ENCODE measurements at regions not wholly inside any gene's neighbourhood (a gene's known extent, or its start where the extent isn't known, plus 50 kb on each side); places are given as distances from the start of the nearest gene placed in this dataset.

- peaks cover 71% of the 10 kb centered on the region for H3K9me3 ChIP-seq (replicated peaks)
- intact Hi-C loops (cut with micrococcal nuclease) = no loop called here
These were observed 711.2 kb downstream of the AMY1C start for GRCh38 chr1:104460880-104461279.

GRCh38 chr1:104463126-104463697 is 713.5 kb downstream of the AMY1C start:
- Histone ChIP-seq H3K27me3 (ENCODE audit: low read depth) (no peaks in the 10 kb centered on the region), H3K27ac (replicated peaks) (no peak overlapping the region), H3K4me1 (no peaks in the 10 kb centered on the region), H3K4me3 (no peak overlapping the region), H3K36me3 (no peaks in the 10 kb centered on the region), H3K9me3 (replicated peaks) (peaks cover 61% of the 10 kb centered on the region)
- TF ChIP-seq CTCF (IDR thresholded peaks at IDR 0.05; ENCODE audit: borderline replicate concordance) = no peak
- intact Hi-C loops (cut with micrococcal nuclease) = no loop called here
- DNase-seq = no peak

More at GRCh38 chr1:104460880-104461279, 711.2 kb downstream of the AMY1C start:
- H3K4me1 ChIP-seq = no peaks in the 10 kb centered on the region
- H3K27me3 ChIP-seq (ENCODE audit: low read depth) = no peaks in the 10 kb centered on the region
- H3K36me3 ChIP-seq = no peaks in the 10 kb centered on the region
- H3K27ac ChIP-seq (replicated peaks) = no peak overlapping the region
- TF ChIP-seq CTCF (IDR thresholded peaks at IDR 0.05; ENCODE audit: borderline replicate concordance) = no peak
- no peak for DNase-seq
- H3K4me3 ChIP-seq = no peak overlapping the region

GRCh38 chr1:104466068-104466467 is 716.4 kb downstream of the AMY1C start:
- Histone ChIP-seq H3K36me3 (no peaks in the 10 kb centered on the region), H3K27me3 (ENCODE audit: low read depth) (no peaks in the 10 kb centered on the region), H3K4me1 (no peaks in the 10 kb centered on the region), H3K9me3 (replicated peaks) (peaks cover 42% of the 10 kb centered on the region), H3K4me3 (no peak overlapping the region), H3K27ac (replicated peaks) (no peak overlapping the region)
- intact Hi-C loops (cut with micrococcal nuclease) = no loop called here
- no peak for TF ChIP-seq CTCF (IDR thresholded peaks at IDR 0.05; ENCODE audit: borderline replicate concordance)
- no peak for DNase-seq

- Histone ChIP-seq H3K4me1 (no peaks in the 10 kb centered on the region), H3K27ac (replicated peaks) (no peak overlapping the region), H3K9me3 (replicated peaks) (peaks cover 27% of the 10 kb centered on the region), H3K27me3 (ENCODE audit: low read depth) (no peaks in the 10 kb centered on the region), H3K4me3 (no peak overlapping the region), H3K36me3 (no peaks in the 10 kb centered on the region)
- intact Hi-C loops (cut with micrococcal nuclease) = no loop called here
- no peak for TF ChIP-seq CTCF (IDR thresholded peaks at IDR 0.05; ENCODE audit: borderline replicate concordance)
- DNase-seq = no peak
These were observed 717.9 kb downstream of the AMY1C start for GRCh38 chr1:104467590-104467989.

GRCh38 chr1:104468282-104468681 is 718.6 kb downstream of the AMY1C start:
- Histone ChIP-seq H3K27ac (replicated peaks) (no peak overlapping the region), H3K9me3 (replicated peaks) (peaks cover 22% of the 10 kb centered on the region), H3K4me1 (no peaks in the 10 kb centered on the region), H3K36me3 (no peaks in the 10 kb centered on the region), H3K4me3 (no peak overlapping the region), H3K27me3 (ENCODE audit: low read depth) (no peaks in the 10 kb centered on the region)
- intact Hi-C loops (cut with micrococcal nuclease) = no loop called here
- DNase-seq = no peak
- TF ChIP-seq CTCF (IDR thresholded peaks at IDR 0.05; ENCODE audit: borderline replicate concordance) = no peak

Data from left ventricle myocardium inferior (tissue), 1 donor.